Urinary bladder (tissue), 3 donors: ENCODE measurements at regions not wholly inside any gene's neighbourhood (a gene's known extent, or its start where the extent isn't known, plus 50 kb on each side); places are given as distances from the start of the nearest gene placed in this dataset.

Source experiments
- DNase-seq: peaks from one replicate; pipeline ENCODE4 v3.0.0-alpha.2; 2015; ENCODE audit errors: extremely low spot score
- H3K27ac ChIP-seq: one replicate; pipeline ENCODE4 v1.5.1; 2013; ENCODE audit warnings: low read depth, mild to moderate bottlenecking, moderate library complexity
- H3K36me3 ChIP-seq: one replicate; pipeline ENCODE4 v1.6.1; 2013; ENCODE audit warnings: mild to moderate bottlenecking, moderate library complexity; ENCODE audit not compliant: insufficient read depth
- H3K4me1 ChIP-seq: one replicate; pipeline ENCODE4 v1.6.1; 2013; ENCODE audit warnings: mild to moderate bottlenecking, moderate library complexity; ENCODE audit not compliant: insufficient read depth
- H3K4me3 ChIP-seq: one replicate; pipeline ENCODE4 v1.5.1; 2013; ENCODE audit warnings: low read depth, low read length
- WGBS: extraction: QIAGEN DNeasy Blood & Tissue Kit; methylation state at CpG from one replicate; pipeline ENCODE4 v1.1.7; 2013; 5-methylcytosine and 5-hydroxymethylcytosine counted together
- donor health status: healthy with polysubstance abuse.
- donor health status: healthy.

DNA sequence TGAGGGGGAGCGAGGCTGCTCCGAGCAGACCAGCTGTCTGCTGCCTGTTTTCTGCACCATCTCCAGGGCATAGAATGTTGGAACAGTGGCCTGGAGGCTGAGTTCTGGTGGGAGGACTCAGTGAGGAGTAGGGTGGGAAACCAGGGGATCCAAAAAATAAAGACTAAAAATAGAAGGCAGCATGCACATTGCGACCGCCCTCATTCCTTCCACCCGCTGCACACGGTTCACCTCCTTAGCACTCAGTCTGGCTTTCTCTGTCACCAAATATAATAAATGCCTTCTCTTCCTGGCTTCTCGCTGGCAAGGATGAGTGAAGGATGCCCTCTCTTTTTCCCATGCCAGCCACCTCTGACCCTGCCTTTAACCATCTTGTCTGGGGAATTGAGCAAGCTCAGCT, 146.2 kb downstream of the AACS start:
- no peak for DNase-seq
- Histone ChIP-seq H3K27ac (no peak overlapping the region), H3K36me3 (no peaks in the 10 kb centered on the region), H3K4me3 (no peak overlapping the region), H3K4me1 (no peaks in the 10 kb centered on the region)
- whole genome bisulfite sequencing: 67% methylated on average over 7 of the region's 7 CpGs

DNA sequence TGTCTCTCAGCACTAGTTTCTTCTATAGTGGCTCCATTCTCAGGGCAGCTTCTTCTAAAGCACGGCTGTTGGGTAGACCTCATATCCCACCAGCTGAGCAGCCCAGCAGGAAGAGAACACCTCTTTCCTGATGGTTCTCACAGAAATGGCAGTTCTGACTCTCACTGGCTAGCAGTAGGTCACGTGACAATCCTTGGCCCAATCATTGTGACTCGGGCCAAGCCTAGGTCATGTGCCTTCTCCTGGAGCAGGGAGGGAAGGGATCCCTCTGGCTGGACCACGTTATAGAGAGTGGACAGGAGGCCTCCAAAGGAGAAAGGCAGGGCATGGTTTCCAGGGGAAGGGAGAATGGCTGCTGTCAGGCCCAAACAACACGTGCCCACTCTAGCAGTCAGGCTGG, 149.1 kb downstream of the AACS start:
- 79% methylated on average over 5 of the region's 5 CpGs for WGBS
- Histone ChIP-seq H3K36me3 (no peaks in the 10 kb centered on the region), H3K27ac (no peak overlapping the region), H3K4me3 (no peak overlapping the region), H3K4me1 (no peaks in the 10 kb centered on the region)
- no peak for DNase-seq

GRCh38 chr12:125216756-125217155, 151.5 kb downstream of the AACS start:
- 74% methylated on average over 14 of the region's 14 CpGs for WGBS
- Histone ChIP-seq H3K36me3 (no peaks in the 10 kb centered on the region), H3K27ac (no peak overlapping the region), H3K4me3 (no peak overlapping the region), H3K4me1 (no peaks in the 10 kb centered on the region)
- no peak for DNase-seq

GRCh38 chr12:125217308-125217707, 152.1 kb downstream of the AACS start:
- WGBS: 74% methylated on average over 5 of the region's 5 CpGs
- no peaks in the 10 kb centered on the region for H3K36me3 ChIP-seq
- no peak for DNase-seq
- H3K4me3 ChIP-seq: no peak overlapping the region
- no peaks in the 10 kb centered on the region for H3K4me1 ChIP-seq
- H3K27ac ChIP-seq: no peak overlapping the region

GRCh38 chr12:125218952-125219351, 153.7 kb downstream of the AACS start:
- WGBS: 78% methylated on average over 4 of the region's 4 CpGs
- Histone ChIP-seq H3K4me3 (no peak overlapping the region), H3K27ac (no peak overlapping the region), H3K36me3 (no peaks in the 10 kb centered on the region), H3K4me1 (no peaks in the 10 kb centered on the region)
- no peak for DNase-seq

DNA sequence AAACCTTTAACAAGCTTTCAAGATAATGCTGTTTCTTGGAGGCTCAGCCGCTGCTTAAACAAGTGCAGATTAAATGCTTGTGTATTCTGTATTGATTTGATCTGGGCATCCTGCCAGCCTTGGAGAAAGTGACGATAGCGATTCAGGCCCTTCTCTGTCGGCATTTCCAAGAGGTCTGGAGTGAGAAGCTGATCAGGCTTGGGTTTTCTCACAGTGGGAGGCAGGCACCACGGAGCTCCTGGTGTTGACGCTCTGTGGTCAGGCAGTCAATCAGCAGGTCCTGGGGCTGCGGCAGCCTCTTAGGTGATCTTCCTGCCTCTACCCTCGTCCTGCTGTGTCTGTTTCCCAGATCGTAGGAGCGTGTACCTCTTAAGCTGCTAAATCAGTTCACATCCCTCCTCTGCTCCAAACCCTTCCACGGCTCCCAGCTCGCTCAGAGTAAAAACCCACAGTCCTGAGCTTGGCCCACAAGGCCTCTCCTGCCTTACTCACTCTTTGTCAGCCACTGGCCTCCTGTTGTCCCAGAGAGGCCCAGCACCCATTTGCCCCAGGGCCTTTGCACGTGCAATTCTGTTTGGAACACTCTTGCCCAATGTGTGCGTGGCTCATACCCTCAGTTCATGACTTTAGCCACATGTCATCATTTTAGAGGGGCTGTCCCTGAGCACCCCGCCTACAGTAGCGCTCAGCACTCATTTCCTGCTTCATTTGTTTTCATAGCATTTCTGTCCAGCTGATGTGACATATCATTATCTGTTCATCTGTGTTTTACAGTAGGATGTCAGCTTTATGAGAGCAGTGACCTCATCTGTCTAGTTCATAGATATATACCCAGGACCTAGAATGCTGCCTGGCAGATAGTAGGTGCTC, 155.4 kb downstream of the AACS start:
- WGBS: 60% methylated on average over 16 of the region's 16 CpGs
- DNase-seq: no peak
- H3K4me3 ChIP-seq: no peak overlapping the region

DNA sequence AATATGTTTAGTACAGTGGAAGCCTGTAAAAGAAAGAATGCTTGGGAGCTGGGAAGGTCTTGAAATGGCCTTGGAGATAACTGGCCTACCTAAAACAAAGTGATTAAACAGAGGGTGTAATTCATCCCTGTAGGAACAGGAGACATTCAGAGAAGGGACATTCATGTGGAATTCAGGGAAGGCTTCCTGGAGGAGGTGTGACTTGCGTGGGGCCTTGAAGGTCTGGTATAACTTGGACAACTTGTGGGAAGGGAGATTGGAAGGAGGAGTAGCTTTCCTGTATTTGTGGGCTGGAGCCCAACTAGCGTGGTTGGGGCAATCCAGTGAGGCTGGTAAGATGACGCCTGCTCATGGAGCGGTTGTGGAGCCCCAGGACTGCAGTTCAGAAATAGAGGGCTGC, 156.4 kb downstream of the AACS start:
- no peak for DNase-seq

More for the DNA sequence above, 155.4 kb downstream of the AACS start:
- no peak overlapping the region for H3K27ac ChIP-seq
- no peaks in the 10 kb centered on the region for H3K4me1 ChIP-seq
- H3K36me3 ChIP-seq: no peaks in the 10 kb centered on the region

DNA sequence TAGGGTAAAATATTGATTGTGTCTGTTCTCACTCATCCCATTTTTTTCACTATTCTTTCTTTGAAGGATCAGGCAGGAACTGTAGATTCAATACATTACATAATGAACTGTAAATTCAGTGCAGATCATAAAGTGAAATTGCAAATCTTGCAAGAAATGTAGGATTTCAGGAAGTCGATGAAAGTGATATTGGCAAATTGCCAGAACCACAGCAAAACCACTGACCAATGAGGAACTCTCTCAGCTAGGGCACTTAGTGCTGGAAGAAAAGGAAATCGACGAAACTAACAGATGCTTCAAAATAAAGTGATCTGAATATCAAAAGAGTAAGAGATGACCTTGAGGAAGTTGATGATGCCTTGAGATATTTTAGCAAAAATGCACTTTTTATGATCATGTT, 157.6 kb downstream of the AACS start:
- H3K4me1 ChIP-seq: no peaks in the 10 kb centered on the region
- no peaks in the 10 kb centered on the region for H3K36me3 ChIP-seq
- H3K4me3 ChIP-seq: no peak overlapping the region
- no peak for DNase-seq
- WGBS: 68% methylated on average over 3 of the region's 3 CpGs
- H3K27ac ChIP-seq: no peak overlapping the region

More for the DNA sequence above, 156.4 kb downstream of the AACS start:
- no peak overlapping the region for H3K27ac ChIP-seq
- H3K36me3 ChIP-seq: no peaks in the 10 kb centered on the region
- no peaks in the 10 kb centered on the region for H3K4me1 ChIP-seq
- no peak overlapping the region for H3K4me3 ChIP-seq
- WGBS: 80% methylated on average over 4 of the region's 4 CpGs

DNA sequence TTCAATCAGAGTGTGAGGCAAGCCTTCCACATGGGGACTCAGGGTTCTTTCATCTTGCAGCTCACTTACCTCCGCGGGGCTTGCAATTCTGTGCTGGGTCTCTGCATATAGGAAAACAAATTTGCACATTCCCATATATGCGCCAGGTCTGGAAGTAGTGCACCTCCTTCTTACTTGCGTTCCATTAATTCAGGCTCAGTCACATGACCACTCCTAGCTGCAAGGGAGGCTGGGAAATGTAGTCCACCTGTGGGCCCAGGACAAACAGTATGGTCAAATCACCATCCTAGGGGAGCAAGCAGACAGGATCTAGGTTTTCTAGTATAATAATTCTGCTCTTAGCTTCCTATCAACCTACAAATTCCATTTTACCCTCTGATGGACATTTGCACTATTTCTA, 160.4 kb downstream of the AACS start:
- H3K27ac ChIP-seq: no peak overlapping the region
- no peaks in the 10 kb centered on the region for H3K4me1 ChIP-seq
- WGBS: 97% methylated on average over 4 of the region's 4 CpGs
- DNase-seq: no peak
- H3K36me3 ChIP-seq: no peaks in the 10 kb centered on the region
- no peak overlapping the region for H3K4me3 ChIP-seq

DNA sequence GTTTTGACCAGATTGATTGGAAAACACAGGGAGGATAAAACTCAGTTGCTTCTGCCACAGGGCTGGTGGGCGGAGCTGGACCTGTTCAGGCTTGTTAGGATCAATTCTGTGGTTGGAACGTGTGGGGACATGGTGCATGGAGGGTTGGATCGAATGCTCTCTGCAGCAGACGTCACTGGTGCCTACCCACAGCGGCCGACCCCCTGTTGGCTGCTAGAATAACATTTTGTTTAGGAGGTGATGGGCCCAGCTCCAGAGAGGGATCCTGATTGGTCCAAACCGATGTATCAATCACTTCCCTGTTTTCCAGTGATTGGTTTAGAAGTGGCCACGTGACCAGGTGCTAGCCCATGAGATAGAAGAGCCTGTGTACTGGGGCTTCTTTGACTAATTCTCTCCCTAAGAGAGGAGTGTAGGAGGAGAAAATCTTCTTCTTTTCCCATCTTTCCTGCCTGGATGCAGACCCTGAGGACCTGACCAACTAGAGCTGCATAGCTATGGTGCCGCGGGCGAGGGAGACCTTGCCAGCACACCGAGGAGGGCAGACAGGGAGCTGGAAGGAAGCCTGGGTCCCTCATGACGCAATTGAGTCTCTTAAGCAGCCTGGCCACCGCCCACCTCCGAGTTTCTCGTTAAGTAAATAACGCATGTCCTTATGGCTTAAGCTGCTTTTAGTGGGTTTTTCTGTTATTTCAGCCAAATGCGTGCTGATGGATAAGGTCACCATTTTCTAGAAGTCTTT, 163.5 kb downstream of the AACS start:
- Histone ChIP-seq H3K4me1 (no peaks in the 10 kb centered on the region), H3K36me3 (no peaks in the 10 kb centered on the region), H3K27ac (no peak overlapping the region), H3K4me3 (no peak overlapping the region)
- 80% methylated on average over 18 of the region's 18 CpGs for WGBS
- DNase-seq: no peak

DNA sequence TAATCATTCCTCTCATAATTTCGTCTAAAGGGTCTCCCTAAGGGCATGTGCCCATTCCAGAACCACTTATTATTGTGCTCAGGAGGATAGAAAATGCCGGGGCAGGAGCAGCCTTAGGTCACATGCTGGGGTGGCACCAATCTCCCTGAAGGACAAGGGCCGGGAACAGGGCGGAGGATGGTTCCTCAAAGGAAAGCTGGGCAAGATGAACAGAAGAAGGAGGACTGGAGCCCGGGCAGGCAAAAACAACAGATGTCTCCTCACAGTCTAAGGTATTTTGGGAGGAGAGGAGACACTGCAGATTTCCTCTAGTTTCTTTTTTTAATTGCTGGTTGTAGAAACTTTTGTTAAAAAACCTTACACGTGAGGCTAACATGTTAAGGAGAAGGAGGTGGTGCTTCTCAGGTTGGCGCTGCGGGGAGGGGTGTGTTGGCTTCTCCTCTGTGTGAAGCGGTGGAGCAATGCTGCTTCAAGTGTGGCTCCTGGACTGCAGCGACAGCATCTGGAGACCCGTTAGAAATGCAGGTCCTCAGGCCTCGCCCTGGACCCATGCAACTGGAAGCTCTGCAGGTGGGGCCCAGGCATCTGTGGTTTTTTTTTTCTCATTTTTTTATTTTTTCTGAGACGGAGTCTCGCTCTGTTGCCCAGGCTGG, 164.8 kb downstream of the AACS start:
- no peak for DNase-seq
- H3K4me1 ChIP-seq: no peaks in the 10 kb centered on the region
- no peak overlapping the region for H3K4me3 ChIP-seq
- no peaks in the 10 kb centered on the region for H3K36me3 ChIP-seq
- 87% methylated on average over 14 of the region's 14 CpGs for WGBS
- H3K27ac ChIP-seq: no peak overlapping the region

DNA sequence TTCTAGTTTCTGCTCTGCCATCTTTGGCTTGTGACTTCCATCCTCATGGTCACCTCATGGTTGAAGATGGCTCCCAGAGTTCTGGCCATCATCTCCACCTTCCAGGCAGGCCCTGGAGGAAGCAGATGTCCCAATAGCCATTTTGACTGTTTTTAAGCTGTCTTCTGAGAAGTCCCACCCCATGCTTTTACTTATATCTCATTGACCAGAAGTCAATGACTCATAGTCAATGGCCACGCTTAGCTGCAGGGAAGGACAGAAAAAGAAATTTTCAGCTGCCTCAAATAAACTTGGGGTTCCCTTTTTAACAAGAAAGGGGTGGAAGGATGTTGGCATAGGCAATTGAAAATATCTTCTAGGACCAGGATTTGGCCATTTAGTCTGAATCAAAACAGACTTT, 168.1 kb downstream of the AACS start:
- Histone ChIP-seq H3K4me1 (no peaks in the 10 kb centered on the region), H3K4me3 (no peak overlapping the region), H3K27ac (no peak overlapping the region), H3K36me3 (no peaks in the 10 kb centered on the region)
- 96% methylated on average over 1 of the region's 1 CpG for WGBS
- no peak for DNase-seq

DNA sequence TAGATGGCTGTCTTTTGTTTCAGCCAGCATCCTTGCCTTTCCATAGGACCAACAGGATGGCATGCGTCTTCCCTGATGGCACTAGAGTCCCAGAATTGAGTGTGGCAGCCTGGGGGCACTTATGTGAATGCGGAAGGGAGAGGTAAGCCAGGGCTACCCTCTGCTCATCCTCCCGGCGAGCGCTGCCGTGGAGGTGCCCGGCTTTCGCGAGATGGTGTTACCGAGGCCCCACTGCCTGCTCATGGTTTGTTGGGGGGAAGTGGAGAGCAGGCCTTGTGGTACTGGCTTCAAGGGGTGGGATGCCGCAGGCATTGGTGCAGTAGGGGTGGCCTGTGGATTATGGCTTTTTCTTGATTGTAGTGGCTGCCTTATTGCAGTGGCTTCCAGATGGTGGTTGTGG, 174.3 kb downstream of the AACS start:
- no peak for DNase-seq
- Histone ChIP-seq H3K36me3 (no peaks in the 10 kb centered on the region), H3K4me3 (no peak overlapping the region), H3K4me1 (no peaks in the 10 kb centered on the region), H3K27ac (no peak overlapping the region)
- 94% methylated on average over 11 of the region's 11 CpGs for WGBS

GRCh38 chr12:125240717-125241116, 175.5 kb downstream of the AACS start:
- Histone ChIP-seq H3K4me1 (no peaks in the 10 kb centered on the region), H3K27ac (no peak overlapping the region), H3K36me3 (no peaks in the 10 kb centered on the region), H3K4me3 (no peak overlapping the region)
- 41% methylated on average over 17 of the region's 17 CpGs for WGBS
- no peak for DNase-seq
